Heart left ventricle (tissue), 16 donors: ENCODE measurements at regions not wholly inside any gene's neighbourhood (a gene's known extent, or its start where the extent isn't known, plus 50 kb on each side); places are given as distances from the start of the nearest gene placed in this dataset.

ENCODE experiments used
- ATAC-seq, 4 donors: fragments of 200-7000 bp; cut with Tn5 transposase; one replicate each; pipeline ENCODE4 v1.9.1; 2020 to 2022; ENCODE audit warnings: moderate library complexity in 4 of 4, mild to moderate bottlenecking in 3 of 4, moderate number of reproducible peaks in 1 of 4
- DNase-seq, 5 donors: peaks; one replicate each; pipeline ENCODE4 v3.0.0-alpha.2; 2020
- H3K27ac ChIP-seq, 12 donors: fragments of 200-600 bp; sonication (generic) in 4 of 12; one replicate each; pipeline versions ENCODE4 v1.5.0 to v1.8.0; 2016 to 2022; ENCODE audit warnings: mild to moderate bottlenecking in 2 of 12
- H3K27me3 ChIP-seq, 9 donors: fragments of 200-600 bp; sonication (generic) in 2 of 9; one replicate each; pipeline versions ENCODE4 v1.5.1 to v1.8.0; 2016 to 2022; ENCODE audit warnings: mild to moderate bottlenecking in 3 of 9
- H3K36me3 ChIP-seq, 9 donors: fragments of 200-600 bp; sonication (generic) in 2 of 9; one replicate each; pipeline versions ENCODE4 v1.5.0 to v1.8.0; 2018 to 2022; ENCODE audit warnings: mild to moderate bottlenecking in 2 of 9
- H3K4me1 ChIP-seq, 12 donors: fragments of 200-600 bp; sonication (generic) in 4 of 12; one replicate each; pipeline versions ENCODE4 v1.5.0 to v1.8.0; 2016 to 2022; ENCODE audit warnings: mild to moderate bottlenecking in 3 of 12
- H3K4me3 ChIP-seq, 12 donors: fragments of 200-600 bp; sonication (generic) in 4 of 12; one replicate each; pipeline versions ENCODE4 v1.5.0 to v1.8.0; 2017 to 2022; ENCODE audit warnings: mild to moderate bottlenecking in 9 of 12, moderate library complexity in 4 of 12
- H3K9me3 ChIP-seq, 12 donors: fragments of 200-600 bp; sonication (generic) in 4 of 12; one replicate each; pipeline versions ENCODE4 v1.5.0 to v1.8.0; 2016 to 2022; ENCODE audit warnings: mild to moderate bottlenecking in 1 of 12
- POLR2A ChIP-seq, 2 donors: fragments of 450-650 bp; IDR thresholded peaks; one replicate each; pipeline ENCODE4 v1.6.1; 2017; ENCODE audit warnings: antibody characterized with exemption in 2 of 2, mild to moderate bottlenecking in 2 of 2, moderate library complexity in 2 of 2
- WGBS, 4 donors: extraction: QIAGEN DNeasy Blood & Tissue Kit in 2 of 4; methylation state at CpG; one replicate each; pipeline versions ENCODE4 v1.1.5 to v1.1.7; 2013 to 2018; 5-methylcytosine and 5-hydroxymethylcytosine counted together
- intact Hi-C, 10 donors: fragments of 100-400 bp; cut with DNase I; formaldehyde crosslinking; loops; one replicate each; pipeline versions ENCODE4 v1.11.1 to v1.14.2; 2022
- TF ChIP-seq, protein P1 (sequence below), 12 donors: fragments of 200-600 bp; sonication (generic) in 4 of 12; IDR thresholded peaks; one replicate each; pipeline versions ENCODE4 v1.5.0 to v1.8.0; 2018 to 2022; ENCODE audit warnings: antibody characterized with exemption in 12 of 12, mild to moderate bottlenecking in 5 of 12
- donor health status: ischemic (EF 13 %, LVEDD 7.1; RV severe dilation, severe dysfunction).
- donor health status: healthy with polysubstance abuse.
- donor health status: DM: no; HTN: yes; CAD: no.
- donor health status: DM: no; HTN: no; CAD: no.
- donor health status: ischemic (EF 25% LVEDD 6.9; RV normal size, moderate dysfunction).
- donor health status: ischemic (EF 25% LVEDD 5.7; RV mildly dilated, moderate dysfunction).
- donor health status: healthy.
- donor health status: DM: yes; HTN: yes; CAD: no.
- donor health status: ischemic (EF 35%, LVEDD 5.7; RV mildly dilated, moderate dysfunction).
- donor health status: nonischemic (EF 11% LVEDD 7.7; RV severe dilation, severe dysfunction).
- donor health status: DM: yes; HTN: yes; CAD: no.
- donor health status: PGD.
- donor health status: ischemic (EF 29% LVEDD 5.4; RV normal size, mild dysfunction).
- donor health status: nonischemic (EF 23%, LVEDD 6.1; RV moderate dilation, normal function).

- intact Hi-C loops, result no loop called here
Measured at GRCh38 chr14:89058697-89059096, 234.2 kb downstream of the TTC8 start.

GRCh38 chr14:89060191-89060590, 235.7 kb downstream of the TTC8 start:
- H3K4me1 ChIP-seq, result no peaks in the 10 kb centered on the region
- H3K4me3 ChIP-seq, result no peak overlapping the region
- ATAC-seq (no peak), DNase-seq (no peak)
- TF ChIP-seq POLR2A (IDR thresholded peaks at IDR 0.05), result no peak
- TF ChIP-seq, protein P1, sequence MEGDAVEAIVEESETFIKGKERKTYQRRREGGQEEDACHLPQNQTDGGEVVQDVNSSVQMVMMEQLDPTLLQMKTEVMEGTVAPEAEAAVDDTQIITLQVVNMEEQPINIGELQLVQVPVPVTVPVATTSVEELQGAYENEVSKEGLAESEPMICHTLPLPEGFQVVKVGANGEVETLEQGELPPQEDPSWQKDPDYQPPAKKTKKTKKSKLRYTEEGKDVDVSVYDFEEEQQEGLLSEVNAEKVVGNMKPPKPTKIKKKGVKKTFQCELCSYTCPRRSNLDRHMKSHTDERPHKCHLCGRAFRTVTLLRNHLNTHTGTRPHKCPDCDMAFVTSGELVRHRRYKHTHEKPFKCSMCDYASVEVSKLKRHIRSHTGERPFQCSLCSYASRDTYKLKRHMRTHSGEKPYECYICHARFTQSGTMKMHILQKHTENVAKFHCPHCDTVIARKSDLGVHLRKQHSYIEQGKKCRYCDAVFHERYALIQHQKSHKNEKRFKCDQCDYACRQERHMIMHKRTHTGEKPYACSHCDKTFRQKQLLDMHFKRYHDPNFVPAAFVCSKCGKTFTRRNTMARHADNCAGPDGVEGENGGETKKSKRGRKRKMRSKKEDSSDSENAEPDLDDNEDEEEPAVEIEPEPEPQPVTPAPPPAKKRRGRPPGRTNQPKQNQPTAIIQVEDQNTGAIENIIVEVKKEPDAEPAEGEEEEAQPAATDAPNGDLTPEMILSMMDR (IDR thresholded peaks at IDR 0.05), result no peak
- H3K27me3 ChIP-seq, result peaks cover 0 to 3% (median 0%) of the 10 kb centered on the region in 9 donors
- H3K27ac ChIP-seq, result no peak overlapping the region
- intact Hi-C loops, result no loop called here
- no peaks in the 10 kb centered on the region for H3K36me3 ChIP-seq
- H3K9me3 ChIP-seq, result no peaks in the 10 kb centered on the region

More at GRCh38 chr14:89058697-89059096, 234.2 kb downstream of the TTC8 start:
- H3K27me3 ChIP-seq, result peaks cover 0 to 3% (median 0%) of the 10 kb centered on the region in 9 donors
- no peak overlapping the region for H3K4me3 ChIP-seq
- no peaks in the 10 kb centered on the region for H3K36me3 ChIP-seq
- no peaks in the 10 kb centered on the region for H3K4me1 ChIP-seq
- H3K27ac ChIP-seq, result no peak overlapping the region
- DNase-seq (no peak), ATAC-seq (no peak)
- TF ChIP-seq, protein P1 (IDR thresholded peaks at IDR 0.05), result no peak
- no peak for TF ChIP-seq POLR2A (IDR thresholded peaks at IDR 0.05)
- H3K9me3 ChIP-seq, result no peaks in the 10 kb centered on the region
- WGBS, 4 donors, result 81 to 92% (median 84%) methylated on average over 3 of the region's 3 CpGs

DNA sequence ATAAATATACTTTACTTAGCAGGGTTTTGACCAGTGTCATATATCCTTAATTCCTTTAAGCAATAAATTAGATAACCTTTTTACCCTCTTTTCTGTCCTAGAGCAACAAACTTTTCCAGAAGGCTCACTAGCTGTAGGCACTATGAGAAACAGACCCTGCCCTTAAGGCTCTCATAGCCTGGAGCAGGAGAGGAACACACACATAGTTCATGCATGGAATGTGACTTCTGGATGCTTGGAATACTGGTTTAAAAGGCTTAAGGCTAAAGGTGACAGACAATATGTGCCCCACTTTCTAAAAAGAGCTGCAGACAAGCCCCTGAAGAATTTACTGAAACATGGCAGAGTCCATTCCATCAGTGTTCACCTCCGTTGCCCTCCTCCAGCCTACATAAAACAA, 237.2 kb downstream of the TTC8 start:
- Histone ChIP-seq H3K4me1 (no peaks in the 10 kb centered on the region), H3K4me3 (no peak overlapping the region), H3K27me3 (peaks cover 0 to 3% (median 0%) of the 10 kb centered on the region in 9 donors), H3K9me3 (no peaks in the 10 kb centered on the region), H3K36me3 (no peaks in the 10 kb centered on the region), H3K27ac (no peak overlapping the region)
- no peak for TF ChIP-seq POLR2A (IDR thresholded peaks at IDR 0.05)
- TF ChIP-seq, protein P1 (IDR thresholded peaks at IDR 0.05), result no peak
- intact Hi-C loops, result no loop called here
- no peak for ATAC-seq
- 68 to 100% (median 82%) methylated on average over 1 of the region's 1 CpG for WGBS, 4 donors
- no peak for DNase-seq

DNA sequence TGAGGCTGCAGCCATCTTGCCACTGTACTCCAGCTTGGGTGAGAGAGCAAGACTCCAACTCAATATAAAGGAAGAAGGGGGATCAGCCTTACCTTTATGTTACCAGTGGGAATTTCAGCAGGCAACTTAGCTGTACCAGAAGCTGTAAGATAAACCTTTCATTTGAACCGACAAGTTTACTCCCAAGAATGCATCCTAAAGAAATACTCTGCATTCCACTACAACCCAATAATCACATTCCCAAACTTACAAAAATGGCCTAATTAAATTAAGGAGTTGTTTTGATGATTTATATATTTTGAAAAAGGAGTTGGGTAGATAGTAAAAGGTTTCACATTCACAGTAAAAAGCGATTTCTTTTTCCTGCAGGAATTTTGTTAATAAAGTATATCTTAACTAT, 241.4 kb downstream of the TTC8 start:
- WGBS, 4 donors, result 78 to 92% (median 85%) methylated on average over 2 of the region's 2 CpGs
- no peak overlapping the region for H3K4me3 ChIP-seq

More for the DNA sequence above, 241.4 kb downstream of the TTC8 start:
- intact Hi-C loops, result no loop called here
- H3K27ac ChIP-seq, result no peak overlapping the region
- no peaks in the 10 kb centered on the region for H3K36me3 ChIP-seq
- TF ChIP-seq, protein P1 (IDR thresholded peaks at IDR 0.05), result no peak
- peaks cover 0 to 3% (median 0%) of the 10 kb centered on the region in 9 donors for H3K27me3 ChIP-seq
- no peaks in the 10 kb centered on the region for H3K9me3 ChIP-seq
- ATAC-seq (no peak), DNase-seq (no peak)
- H3K4me1 ChIP-seq, result no peaks in the 10 kb centered on the region
